SK-N-SH treated with all-trans-retinoic acid at 6 μM for 48 hours (cell line): ENCODE measurements at regions not wholly inside any gene's neighbourhood (a gene's known extent, or its start where the extent isn't known, plus 50 kb on each side); places are given as distances from the start of the nearest gene placed in this dataset.

Experiments used
- CSDC2 ChIP-seq: fragments of 250-450 bp; sonication (Bioruptor Pico); IDR thresholded peaks from 2 replicates; pipeline ENCODE4 v1.5.0; 2020; ENCODE audit warnings: mild to moderate bottlenecking, moderate library complexity
- GLIS3 ChIP-seq: fragments of 250-450 bp; sonication (Bioruptor Pico); IDR thresholded peaks from 2 replicates; pipeline ENCODE4 v1.5.0; 2020; ENCODE audit warnings: mild to moderate bottlenecking, moderate library complexity
- PATZ1 ChIP-seq: fragments of 250-450 bp; sonication (Bioruptor Pico); IDR thresholded peaks from 2 replicates; pipeline ENCODE4 v1.8.0; 2020; ENCODE audit warnings: mild to moderate bottlenecking, moderate library complexity, borderline replicate concordance
- PPARA ChIP-seq: fragments of 250-450 bp; sonication (Bioruptor Pico); IDR thresholded peaks from 2 replicates; pipeline ENCODE4 v1.5.0; 2020; ENCODE audit warnings: mild to moderate bottlenecking, borderline replicate concordance
- ZNF565 ChIP-seq: fragments of 450-650 bp; formaldehyde crosslinking; conservative IDR thresholded peaks from 2 replicates; pipeline ENCODE4 v1.5.0; 2020; ENCODE audit warnings: low read depth, mild to moderate bottlenecking, moderate library complexity
- ZNF70 ChIP-seq: fragments of 450-650 bp; formaldehyde crosslinking; IDR thresholded peaks from 2 replicates; pipeline ENCODE4 v1.5.0; 2020; ENCODE audit warnings: mild to moderate bottlenecking, moderate library complexity

GRCh38 chr17:77748436-77748835 lies 210.1 kb upstream of the TNRC6C start:
- TF ChIP-seq ZNF565 (CRISPR knock-in tag), result no peak
- no peak for TF ChIP-seq PATZ1
- TF ChIP-seq GLIS3 (CRISPR knock-in tag), result no peak
- no peak for TF ChIP-seq CSDC2 (CRISPR knock-in tag)
- TF ChIP-seq ZNF70 (CRISPR knock-in tag), result no peak
- no peak for TF ChIP-seq PPARA (CRISPR knock-in tag)
